IPS-18c (cell line): ENCODE measurements at regions not wholly inside any gene's neighbourhood (a gene's known extent, or its start where the extent isn't known, plus 50 kb on each side); places are given as distances from the start of the nearest gene placed in this dataset.
A peak's percentile ranks its signal among the peaks of the same experiment; 100 is the strongest.

Experiments used
- H3K4me3 ChIP-seq: 2 replicates; pipeline ENCODE4 v1.7.0; 2013; ENCODE audit warnings: low read depth, mild to moderate bottlenecking, low read length, moderate library complexity; ENCODE audit not compliant: insufficient read depth
- H3K9me3 ChIP-seq: one replicate; pipeline ENCODE4 v1.6.1; 2013; ENCODE audit warnings: mild to moderate bottlenecking, low read length, moderate library complexity; ENCODE audit not compliant: control insufficient read depth, insufficient read depth

- no peaks in the 10 kb centered on the region for H3K9me3 ChIP-seq
- no peak overlapping the region for H3K4me3 ChIP-seq
Measured at GRCh38 chr22:23404689-23405365, 175.3 kb downstream of the IGLL1 start.

GRCh38 chr22:23403720-23404688 lies 176.1 kb downstream of the IGLL1 start:
- no peak overlapping the region for H3K4me3 ChIP-seq
- no peaks in the 10 kb centered on the region for H3K9me3 ChIP-seq

- Histone ChIP-seq H3K9me3 (no peaks in the 10 kb centered on the region), H3K4me3 (peak overlapping the region; percentile 36; the same call in 1 of the 2 replicates)
Measured at GRCh38 chr22:23403152-23403719, 176.9 kb downstream of the IGLL1 start.

GRCh38 chr22:23402275-23403151 lies 177.6 kb downstream of the IGLL1 start:
- peak overlapping the region; percentile 38 for H3K4me3 ChIP-seq

GRCh38 chr22:23401910-23402274 lies 178.2 kb downstream of the IGLL1 start:
- Histone ChIP-seq H3K9me3 (no peaks in the 10 kb centered on the region), H3K4me3 (peak overlapping the region; percentile 38)

More at GRCh38 chr22:23402275-23403151, 177.6 kb downstream of the IGLL1 start:
- no peaks in the 10 kb centered on the region for H3K9me3 ChIP-seq

GRCh38 chr22:23401111-23401909 lies 178.8 kb downstream of the IGLL1 start:
- no peaks in the 10 kb centered on the region for H3K9me3 ChIP-seq
- H3K4me3 ChIP-seq = no peak overlapping the region; the same call in 1 of the 2 replicates

- no peak overlapping the region for H3K4me3 ChIP-seq
- H3K9me3 ChIP-seq = no peaks in the 10 kb centered on the region
Measured at GRCh38 chr22:23400286-23400981, 179.7 kb downstream of the IGLL1 start.

- H3K9me3 ChIP-seq = no peaks in the 10 kb centered on the region
- no peak overlapping the region for H3K4me3 ChIP-seq
Measured at GRCh38 chr22:23399367-23400285, 180.5 kb downstream of the IGLL1 start.

- Histone ChIP-seq H3K4me3 (no peak overlapping the region), H3K9me3 (no peaks in the 10 kb centered on the region)
Measured at GRCh38 chr22:23398701-23399366, 181.3 kb downstream of the IGLL1 start.

- H3K4me3 ChIP-seq = no peak overlapping the region
- H3K9me3 ChIP-seq = no peaks in the 10 kb centered on the region
Measured at GRCh38 chr22:23397613-23398567, 182.2 kb downstream of the IGLL1 start.

- no peak overlapping the region for H3K4me3 ChIP-seq
- H3K9me3 ChIP-seq = no peaks in the 10 kb centered on the region
Measured at GRCh38 chr22:23397008-23397612, 183.0 kb downstream of the IGLL1 start.

- no peaks in the 10 kb centered on the region for H3K9me3 ChIP-seq
- no peak overlapping the region for H3K4me3 ChIP-seq
Measured at GRCh38 chr22:23396362-23397007, 183.6 kb downstream of the IGLL1 start.
